Astrocyte (in vitro differentiated cells and primary cell): ENCODE measurements at regions not wholly inside any gene's neighbourhood (a gene's known extent, or its start where the extent isn't known, plus 50 kb on each side); places are given as distances from the start of the nearest gene placed in this dataset.

Experiments
- DNase-seq: peaks from one replicate; pipeline ENCODE4 v3.0.0-alpha.2; 2010; ENCODE audit warnings: low read depth
- FAIRE-seq: peaks from 2 replicates; lab custom pipeline; 2011; peaks lifted over from hg19 to GRCh38; lab: Jason Lieb, UNC
- H2AFZ ChIP-seq: 2 replicates; pipeline ENCODE4 v1.6.0; 2012; ENCODE audit warnings: low read depth, low read length, inconsistent platforms
- H3K27ac ChIP-seq: 2 replicates; pipeline ENCODE4 v1.5.1; 2011; ENCODE audit warnings: low read depth, low read length, inconsistent platforms
- H3K27me3 ChIP-seq: 2 replicates; pipeline ENCODE4 v1.6.0; 2011; ENCODE audit warnings: low read length, inconsistent platforms; ENCODE audit not compliant: insufficient read depth
- H3K36me3 ChIP-seq: 2 replicates; pipeline ENCODE4 v1.5.1; 2011; ENCODE audit warnings: low read length, inconsistent platforms; ENCODE audit not compliant: insufficient read depth
- H3K4me1 ChIP-seq: 2 replicates; pipeline ENCODE4 v1.5.1; 2011; ENCODE audit warnings: low read length, inconsistent platforms; ENCODE audit not compliant: insufficient read depth
- H3K4me2 ChIP-seq: 2 replicates; pipeline ENCODE4 v1.6.0; 2012; ENCODE audit warnings: low read length, inconsistent platforms
- H3K4me3 ChIP-seq: 2 replicates; pipeline ENCODE4 v1.5.1; 2011; ENCODE audit warnings: low read depth, mild to moderate bottlenecking, low read length, inconsistent platforms; ENCODE audit not compliant: insufficient read depth
- H3K79me2 ChIP-seq: 2 replicates; pipeline ENCODE4 v1.6.0; 2012; ENCODE audit warnings: mild to moderate bottlenecking, low read length, inconsistent platforms; ENCODE audit not compliant: insufficient read depth
- H3K9ac ChIP-seq: 2 replicates; pipeline ENCODE4 v1.6.0; 2012; ENCODE audit warnings: mild to moderate bottlenecking, low read length, inconsistent platforms
- H3K9me3 ChIP-seq: 2 replicates; pipeline ENCODE4 v1.5.1; 2012; ENCODE audit warnings: low read depth, mild to moderate bottlenecking, low read length, inconsistent platforms; ENCODE audit not compliant: insufficient read depth
- H4K20me1 ChIP-seq: 2 replicates; pipeline ENCODE4 v1.6.0; 2012; ENCODE audit warnings: low read length, inconsistent platforms; ENCODE audit not compliant: insufficient read depth
- H3K27ac Mint-ChIP-seq: one replicate; pipeline ENCODE4 v1.8.0; 2021; ENCODE audit warnings: mild to moderate bottlenecking, mixed read lengths; ENCODE audit not compliant: unreplicated experiment
- H3K27me3 Mint-ChIP-seq: one replicate; pipeline ENCODE4 v1.8.0; 2021; ENCODE audit warnings: low read depth, mixed read lengths; ENCODE audit not compliant: unreplicated experiment
- H3K36me3 Mint-ChIP-seq: one replicate; pipeline ENCODE4 v1.8.0; 2021; ENCODE audit warnings: low read depth, mixed read lengths; ENCODE audit not compliant: unreplicated experiment
- H3K4me1 Mint-ChIP-seq: one replicate; pipeline ENCODE4 v1.8.0; 2021; ENCODE audit warnings: low read depth, mixed read lengths; ENCODE audit not compliant: unreplicated experiment
- H3K4me3 Mint-ChIP-seq: one replicate; pipeline ENCODE4 v1.8.0; 2021; ENCODE audit warnings: mild to moderate bottlenecking, moderate library complexity, mixed read lengths; ENCODE audit not compliant: unreplicated experiment
- H3K9me3 Mint-ChIP-seq: one replicate; pipeline ENCODE4 v1.8.0; 2021; ENCODE audit warnings: mild to moderate bottlenecking, mixed read lengths; ENCODE audit not compliant: unreplicated experiment
- CTCF ChIP-seq: IDR thresholded peaks from 2 replicates; pipeline ENCODE4 v1.5.1; 2011; ENCODE audit warnings: low read depth, mild to moderate bottlenecking, inconsistent platforms, low read length, moderate library complexity; ENCODE audit not compliant: insufficient read depth
- EZH2 ChIP-seq: IDR thresholded peaks from 2 replicates; pipeline ENCODE4 v1.6.1; 2012; ENCODE audit warnings: mild to moderate bottlenecking, low read length, inconsistent platforms; ENCODE audit not compliant: insufficient read depth

GRCh38 chr5:124342584-124342983 lies 403.9 kb downstream of the ZNF608 start:
- Mint-ChIP-seq H3K27me3 (no peaks in the 10 kb centered on the region), H3K4me1 (peaks cover 32% of the 10 kb centered on the region), H3K9me3 (peaks cover under 1% of the 10 kb centered on the region), H3K4me3 (no peak overlapping the region), H3K36me3 (no peaks in the 10 kb centered on the region), H3K27ac (peak overlapping the region; percentile 16)
- H3K9ac ChIP-seq, result no peak overlapping the region
- TF ChIP-seq EZH2 (no peak), CTCF (no peak)
- peaks cover 20% of the 10 kb centered on the region for H3K4me1 ChIP-seq
- peak; percentile 14 for DNase-seq
- no peak overlapping the region for H2AFZ ChIP-seq
- no peak overlapping the region for H3K4me3 ChIP-seq
- peak overlapping the region; percentile 61 for H3K4me2 ChIP-seq
- H4K20me1 ChIP-seq, result no peaks in the 10 kb centered on the region
- H3K27me3 ChIP-seq, result peaks cover 10% of the 10 kb centered on the region
- H3K79me2 ChIP-seq, result no peaks in the 10 kb centered on the region
- H3K36me3 ChIP-seq, result no peaks in the 10 kb centered on the region
- H3K27ac ChIP-seq, result no peak overlapping the region
- no peaks in the 10 kb centered on the region for H3K9me3 ChIP-seq
- FAIRE-seq, result no peak

DNA sequence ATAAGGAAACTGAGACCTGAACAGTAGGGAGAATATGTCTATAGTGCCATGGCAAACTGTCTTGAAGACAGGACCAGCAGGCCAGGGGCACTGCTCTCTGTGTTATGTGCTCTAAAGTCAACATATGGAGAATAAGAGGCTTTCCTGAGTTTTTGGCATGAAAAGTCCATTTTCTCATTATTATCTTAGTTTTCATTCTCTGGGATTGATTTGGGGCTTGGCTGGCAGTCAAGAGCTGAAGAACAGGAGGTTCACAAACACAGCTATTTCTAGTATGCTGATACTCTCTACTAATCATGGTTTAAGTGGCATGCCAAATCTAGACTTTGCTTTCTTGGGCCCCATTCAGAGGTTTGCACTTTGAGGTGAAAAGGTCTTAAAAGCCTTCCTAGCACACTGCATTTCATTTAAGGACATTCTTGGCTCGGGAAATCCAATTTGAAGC lies 404.4 kb downstream of the ZNF608 start:
- DNase-seq (peak; percentile 89), FAIRE-seq (no peak)
- Mint-ChIP-seq H3K4me1 (peaks cover 32% of the 10 kb centered on the region), H3K27ac (no peak overlapping the region), H3K27me3 (no peaks in the 10 kb centered on the region), H3K4me3 (no peak overlapping the region), H3K9me3 (peaks cover 2% of the 10 kb centered on the region), H3K36me3 (no peaks in the 10 kb centered on the region)
- Histone ChIP-seq H3K27ac (no peak overlapping the region), H3K79me2 (no peaks in the 10 kb centered on the region), H3K4me1 (peaks cover 20% of the 10 kb centered on the region), H3K9ac (no peak overlapping the region), H3K9me3 (no peaks in the 10 kb centered on the region), H4K20me1 (no peaks in the 10 kb centered on the region), H3K36me3 (no peaks in the 10 kb centered on the region), H2AFZ (no peak overlapping the region), H3K4me2 (peak overlapping the region; percentile 2), H3K4me3 (no peak overlapping the region), H3K27me3 (peaks cover 10% of the 10 kb centered on the region)
- no peak for TF ChIP-seq EZH2
- TF ChIP-seq CTCF, result no peak

- no peaks in the 10 kb centered on the region for H3K36me3 ChIP-seq
- H3K4me1 ChIP-seq, result peaks cover 20% of the 10 kb centered on the region
- no peak overlapping the region for H2AFZ ChIP-seq
- no peak overlapping the region for H3K4me3 Mint-ChIP-seq
- H3K4me1 Mint-ChIP-seq, result peaks cover 32% of the 10 kb centered on the region
- TF ChIP-seq EZH2 (no peak), CTCF (no peak)
- H3K4me3 ChIP-seq, result no peak overlapping the region
- no peaks in the 10 kb centered on the region for H3K27me3 Mint-ChIP-seq
- DNase-seq (no peak), FAIRE-seq (no peak)
- no peak overlapping the region for H3K27ac ChIP-seq
- H3K36me3 Mint-ChIP-seq, result no peaks in the 10 kb centered on the region
- peaks cover 10% of the 10 kb centered on the region for H3K27me3 ChIP-seq
- no peaks in the 10 kb centered on the region for H3K9me3 ChIP-seq
- H3K9me3 Mint-ChIP-seq, result peaks cover 2% of the 10 kb centered on the region
- H4K20me1 ChIP-seq, result no peaks in the 10 kb centered on the region
- H3K9ac ChIP-seq, result no peak overlapping the region
- no peak overlapping the region for H3K4me2 ChIP-seq
- H3K79me2 ChIP-seq, result no peaks in the 10 kb centered on the region
- no peak overlapping the region for H3K27ac Mint-ChIP-seq
Observed at GRCh38 chr5:124341066-124341858, 405.2 kb downstream of the ZNF608 start.
